ENCODE measurements at regions not wholly inside any gene's neighbourhood (a gene's known extent, or its start where the extent isn't known, plus 50 kb on each side); places are given as distances from the start of the nearest gene placed in this dataset.
A peak's percentile ranks its signal among the peaks of the same experiment; 100 is the strongest.

- Histone ChIP-seq H3K4me1 (no peaks in the 10 kb centered on the region), H3K9me3 (ENCODE audit: low read depth) (no peaks in the 10 kb centered on the region), H3K4me2 (no peak overlapping the region), H2AFZ (replicated peaks) (peak overlapping the region; percentile 38), H3K4me3 (no peak overlapping the region), H3K79me2 (ENCODE audit: low read depth) (no peaks in the 10 kb centered on the region), H3K27ac (no peak overlapping the region), H3F3A (ENCODE audit: low read depth) (peaks cover 4% of the 10 kb centered on the region), H3K27me3 (no peaks in the 10 kb centered on the region), H3K36me3 (no peaks in the 10 kb centered on the region), H4K20me1 (ENCODE audit: low read depth) (no peaks in the 10 kb centered on the region), H3K9ac (no peak overlapping the region)
- H3K36me3 Mint-ChIP-seq: no peaks in the 10 kb centered on the region
- H3K4me3 Mint-ChIP-seq: no peak overlapping the region
- H3K27me3 Mint-ChIP-seq (ENCODE audit: insufficient read depth, low read depth): no peaks in the 10 kb centered on the region
- H3K4me1 Mint-ChIP-seq: no peaks in the 10 kb centered on the region
- no peaks in the 10 kb centered on the region for H3K9me3 Mint-ChIP-seq
- no peak overlapping the region for H3K27ac Mint-ChIP-seq
- TF ChIP-seq CTCF (IDR thresholded peaks at IDR 0.05) (no peak), EZH2 (IDR thresholded peaks at IDR 0.05) (no peak), EZH2phosphoT487 (IDR thresholded peaks at IDR 0.05) (no peak)
- no peak for DNase-seq (ENCODE audit: low spot score)
Observed at GRCh38 chr18:3333721-3334386, 71.9 kb downstream of the MYL12B start.

GRCh38 chr18:3340015-3340681, 78.2 kb downstream of the MYL12B start:
- Histone ChIP-seq H3K27ac (no peak overlapping the region), H3K4me1 (peaks cover 4% of the 10 kb centered on the region), H3K9me3 (ENCODE audit: low read depth) (no peaks in the 10 kb centered on the region), H3K36me3 (no peaks in the 10 kb centered on the region), H2AFZ (replicated peaks) (no peak overlapping the region), H3K79me2 (ENCODE audit: low read depth) (no peaks in the 10 kb centered on the region), H3F3A (ENCODE audit: low read depth) (no peaks in the 10 kb centered on the region), H3K4me3 (no peak overlapping the region), H3K9ac (no peak overlapping the region), H4K20me1 (ENCODE audit: low read depth) (no peaks in the 10 kb centered on the region), H3K4me2 (no peak overlapping the region), H3K27me3 (no peaks in the 10 kb centered on the region)
- H3K27ac Mint-ChIP-seq: no peak overlapping the region
- TF ChIP-seq EZH2phosphoT487 (IDR thresholded peaks at IDR 0.05) (no peak), CTCF (IDR thresholded peaks at IDR 0.05) (no peak), EZH2 (IDR thresholded peaks at IDR 0.05) (no peak)
- H3K36me3 Mint-ChIP-seq: no peaks in the 10 kb centered on the region
- H3K27me3 Mint-ChIP-seq (ENCODE audit: insufficient read depth, low read depth): peaks cover 10% of the 10 kb centered on the region
- DNase-seq (ENCODE audit: low spot score): no peak
- peaks cover 11% of the 10 kb centered on the region for H3K4me1 Mint-ChIP-seq
- peaks cover 10% of the 10 kb centered on the region for H3K9me3 Mint-ChIP-seq
- no peak overlapping the region for H3K4me3 Mint-ChIP-seq

- Mint-ChIP-seq H3K27ac (no peak overlapping the region), H3K4me3 (no peak overlapping the region)
Observed at GRCh38 chr18:3340682-3341097, 78.8 kb downstream of the MYL12B start.

GRCh38 chr18:3342628-3343027, 80.7 kb downstream of the MYL12B start:
- peaks cover 34% of the 10 kb centered on the region for H3K4me1 Mint-ChIP-seq
- H3K9me3 ChIP-seq (ENCODE audit: low read depth): no peaks in the 10 kb centered on the region
- H3K9ac ChIP-seq: no peak overlapping the region
- no peaks in the 10 kb centered on the region for H3K79me2 ChIP-seq (ENCODE audit: low read depth)
- no peak overlapping the region for H2AFZ ChIP-seq (replicated peaks)
- no peak overlapping the region for H3K4me3 ChIP-seq
- no peaks in the 10 kb centered on the region for H3K36me3 ChIP-seq
- H3K27me3 ChIP-seq: no peaks in the 10 kb centered on the region
- peaks cover 11% of the 10 kb centered on the region for H3F3A ChIP-seq (ENCODE audit: low read depth)
- H3K27ac Mint-ChIP-seq: no peak overlapping the region
- H3K4me1 ChIP-seq: peaks cover 13% of the 10 kb centered on the region
- peaks cover 10% of the 10 kb centered on the region for H3K9me3 Mint-ChIP-seq
- peaks cover 16% of the 10 kb centered on the region for H3K27me3 Mint-ChIP-seq (ENCODE audit: insufficient read depth, low read depth)
- H3K4me2 ChIP-seq: no peak overlapping the region
- no peak overlapping the region for H3K27ac ChIP-seq
- no peak for DNase-seq (ENCODE audit: low spot score)
- TF ChIP-seq EZH2phosphoT487 (IDR thresholded peaks at IDR 0.05) (no peak), CTCF (IDR thresholded peaks at IDR 0.05) (no peak), EZH2 (IDR thresholded peaks at IDR 0.05) (no peak)
- peaks cover 6% of the 10 kb centered on the region for H4K20me1 ChIP-seq (ENCODE audit: low read depth)
- H3K4me3 Mint-ChIP-seq: no peak overlapping the region
- no peaks in the 10 kb centered on the region for H3K36me3 Mint-ChIP-seq

More at GRCh38 chr18:3340682-3341097, 78.8 kb downstream of the MYL12B start:
- Histone ChIP-seq H3K4me3 (no peak overlapping the region), H3F3A (ENCODE audit: low read depth) (no peaks in the 10 kb centered on the region), H3K36me3 (no peaks in the 10 kb centered on the region), H3K27ac (no peak overlapping the region), H4K20me1 (ENCODE audit: low read depth) (no peaks in the 10 kb centered on the region), H3K4me1 (peaks cover 4% of the 10 kb centered on the region), H3K4me2 (no peak overlapping the region), H3K27me3 (no peaks in the 10 kb centered on the region), H2AFZ (replicated peaks) (no peak overlapping the region), H3K9ac (no peak overlapping the region), H3K9me3 (ENCODE audit: low read depth) (no peaks in the 10 kb centered on the region), H3K79me2 (ENCODE audit: low read depth) (no peaks in the 10 kb centered on the region)
- DNase-seq (ENCODE audit: low spot score): no peak
- no peaks in the 10 kb centered on the region for H3K36me3 Mint-ChIP-seq
- no peak for TF ChIP-seq EZH2 (IDR thresholded peaks at IDR 0.05)
- peaks cover 10% of the 10 kb centered on the region for H3K9me3 Mint-ChIP-seq
- peaks cover 17% of the 10 kb centered on the region for H3K4me1 Mint-ChIP-seq
- H3K27me3 Mint-ChIP-seq (ENCODE audit: insufficient read depth, low read depth): peaks cover 12% of the 10 kb centered on the region
